Stimulated activated CD8-positive, alpha-beta memory T cell treated with anti-CD3 and anti-CD28 coated beads, Interleukin-7, amount 100 ng/mL, for 4 hours (primary cell): ENCODE measurements at regions not wholly inside any gene's neighbourhood (a gene's known extent, or its start where the extent isn't known, plus 50 kb on each side); places are given as distances from the start of the nearest gene placed in this dataset.

ENCODE experiments used
- DNase-seq, 2 donors: peaks; one replicate each; pipeline ENCODE4 v3.0.0-alpha.2; 2020; ENCODE audit warnings: low read depth in 2 of 2

DNA sequence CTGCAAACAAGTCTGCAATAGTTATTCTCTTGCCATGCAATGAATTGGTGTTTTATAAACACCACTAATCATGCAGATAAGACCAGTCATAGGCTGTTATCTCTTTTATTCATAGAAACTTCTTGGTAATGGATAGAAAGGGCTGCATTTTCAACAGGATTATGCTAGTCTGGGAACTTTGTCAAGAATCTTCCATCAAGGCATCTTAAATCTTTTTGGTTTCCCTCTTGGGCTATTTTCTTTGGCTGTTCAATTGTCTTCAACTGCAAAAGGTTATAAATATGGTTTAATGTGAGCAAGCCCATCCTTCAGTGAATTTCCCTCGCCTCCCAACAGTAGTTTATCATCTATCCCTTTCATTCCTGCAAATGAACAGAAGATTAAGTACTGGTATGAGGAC lies 59.0 kb upstream of the MINAR1 start:
- DNase-seq = no peak

DNA sequence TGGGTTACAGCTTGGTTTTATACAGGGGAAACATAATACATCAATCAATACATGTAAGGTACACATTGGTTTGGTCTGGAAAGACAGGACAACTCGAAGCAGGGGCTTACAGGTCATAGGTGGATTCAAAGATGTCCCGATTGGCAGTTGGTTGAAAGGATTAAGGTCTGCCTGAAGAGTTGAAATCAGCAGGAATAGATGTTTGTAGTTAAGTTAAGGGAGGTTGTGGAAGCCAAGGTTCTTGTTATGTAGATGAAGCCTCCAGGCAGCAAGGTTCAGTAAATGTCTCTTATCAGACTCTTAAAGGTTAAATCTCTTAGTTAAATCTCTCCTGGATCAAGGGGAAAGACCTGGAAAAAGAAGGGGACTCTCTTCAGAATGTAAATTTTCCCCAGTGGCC lies 58.4 kb upstream of the MINAR1 start:
- DNase-seq = no peak

DNA sequence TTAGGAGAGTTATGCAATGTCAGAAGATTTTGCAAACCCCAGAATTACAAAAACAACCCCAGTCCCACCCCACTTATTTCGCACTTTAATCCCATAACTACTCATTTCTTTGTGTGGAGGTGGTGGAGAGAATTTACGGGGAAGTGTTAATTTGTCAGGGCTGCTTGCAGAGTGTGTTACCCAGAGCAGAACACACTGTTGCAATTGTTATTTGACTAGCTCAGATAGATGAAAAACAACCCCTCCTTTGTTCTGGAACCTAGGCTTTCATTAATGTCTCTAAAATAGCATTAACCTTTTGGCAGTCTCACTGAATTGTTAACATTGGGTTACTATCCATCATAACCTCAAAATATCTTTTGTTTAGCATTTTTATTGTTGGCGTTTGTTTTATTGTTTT lies 55.8 kb upstream of the MINAR1 start:
- DNase-seq = no peak

DNA sequence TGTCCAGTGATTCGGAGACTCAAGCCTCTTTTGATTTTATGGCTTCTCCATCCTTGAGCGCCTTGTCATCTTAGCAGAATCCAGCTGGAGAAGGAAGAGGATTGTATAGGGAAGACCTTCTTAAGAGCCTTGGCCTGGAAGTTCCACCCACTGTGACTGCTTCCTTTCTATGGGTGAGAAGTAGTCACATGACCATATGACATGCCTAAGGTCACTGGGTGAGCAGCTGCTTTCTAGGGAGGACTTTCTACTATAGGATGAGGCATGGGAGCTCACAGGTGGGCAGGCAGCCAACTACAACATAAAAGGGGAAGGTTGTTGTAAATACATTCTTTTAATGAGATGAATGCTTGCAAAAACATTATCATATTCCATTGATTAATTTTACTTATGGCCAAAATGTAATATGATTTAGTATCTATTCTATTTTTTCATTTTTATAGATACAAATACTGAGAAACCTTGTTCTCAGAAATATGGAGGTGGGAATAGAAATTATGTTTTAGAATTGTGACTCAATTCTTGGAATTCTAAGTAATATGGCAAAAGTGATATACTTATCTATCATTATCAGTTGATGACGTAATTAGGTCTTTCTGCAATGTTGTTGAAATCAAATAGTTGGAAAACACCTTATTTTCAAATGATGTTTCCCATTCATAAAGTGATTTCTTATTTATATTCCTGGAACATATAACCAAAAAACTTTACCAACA lies 53.6 kb upstream of the MINAR1 start:
- DNase-seq = no peak

DNA sequence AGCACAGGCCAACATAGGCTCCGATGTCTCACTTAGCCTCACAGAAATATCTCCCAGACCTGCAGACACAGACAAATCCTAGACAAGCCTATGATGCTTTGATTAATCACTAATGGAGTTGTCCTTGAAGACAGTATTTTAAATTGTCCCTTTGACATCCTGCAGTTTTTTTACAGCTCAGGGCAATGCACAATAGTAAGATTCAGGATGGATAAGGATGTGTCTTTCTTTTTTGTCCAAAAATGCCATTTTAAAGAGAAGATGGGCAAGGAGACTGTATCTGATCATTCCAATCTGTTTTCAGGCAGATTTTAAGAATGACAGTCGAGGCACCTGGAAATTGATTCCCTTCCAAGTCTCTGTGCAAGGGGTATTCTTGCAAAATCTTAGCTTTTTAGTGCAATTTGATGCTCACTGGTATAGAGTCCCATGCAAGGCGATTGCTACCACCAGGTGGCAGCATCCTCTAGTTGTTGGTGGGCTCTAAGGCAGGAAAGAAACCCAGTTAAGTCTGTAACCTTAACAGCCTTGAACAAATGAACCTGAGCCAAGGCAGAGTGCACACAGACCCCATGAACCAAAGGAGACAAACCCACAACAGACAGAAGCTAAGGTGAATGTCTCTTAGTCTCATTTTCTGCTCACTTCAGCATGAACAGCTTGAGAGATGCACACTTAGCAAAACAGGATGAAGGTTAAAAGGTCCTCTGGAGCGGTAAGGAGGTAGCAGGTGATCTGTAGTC lies 51.2 kb upstream of the MINAR1 start:
- peak; percentile 52 to 58 for DNase-seq

DNA sequence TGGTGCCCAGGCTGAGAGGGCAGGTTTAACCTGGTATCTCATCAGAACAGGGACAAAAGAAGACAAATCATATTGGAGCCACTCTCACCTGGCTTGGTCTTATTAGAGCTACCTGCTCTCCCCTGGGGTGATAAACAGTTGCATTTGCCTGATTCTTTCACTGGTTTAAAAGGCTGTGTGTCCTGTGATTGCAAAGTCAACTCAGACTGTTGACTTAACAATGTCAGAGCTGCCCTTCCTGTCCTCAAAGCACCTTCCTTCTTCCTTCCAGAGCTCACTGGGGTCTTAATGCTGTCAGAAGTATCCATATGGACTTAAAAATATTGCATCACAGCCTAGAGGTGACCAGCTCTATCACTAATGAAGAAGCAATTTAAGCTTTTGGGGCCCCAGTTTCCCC lies 50.5 kb upstream of the MINAR1 start:
- DNase-seq = no peak
